ENCODE measurements at regions not wholly inside any gene's neighbourhood (a gene's known extent, or its start where the extent isn't known, plus 50 kb on each side); places are given as distances from the start of the nearest gene placed in this dataset.

DNA sequence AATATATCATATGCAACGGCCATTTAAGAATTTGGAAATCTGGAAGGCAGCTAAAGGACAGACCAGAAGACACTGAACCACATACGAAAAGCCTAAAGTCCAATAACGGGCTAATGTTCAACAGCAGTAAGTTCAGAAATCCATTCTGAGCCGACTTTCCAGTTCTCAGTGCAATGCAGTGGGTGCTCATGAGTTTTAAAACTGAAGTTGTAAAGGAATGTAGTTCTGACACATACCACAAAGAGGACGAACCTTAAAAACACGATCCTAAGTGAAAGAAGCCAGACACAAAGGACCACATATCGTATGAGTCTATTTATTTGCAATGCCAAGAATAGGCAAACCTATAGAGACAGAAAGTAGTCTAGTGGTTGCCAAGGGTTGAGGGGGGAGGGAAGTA, 278.3 kb upstream of the ZFHX3 start:
- H3K4me1 Mint-ChIP-seq (ENCODE audit: low read depth) = no peaks in the 10 kb centered on the region
- DNase-seq (ENCODE audit: low spot score) = no peak
- no peak overlapping the region for H3K27ac Mint-ChIP-seq
- peaks cover 3% of the 10 kb centered on the region for H3K9me3 Mint-ChIP-seq
- H3K27me3 Mint-ChIP-seq (ENCODE audit: low read depth) = no peaks in the 10 kb centered on the region
- H3K36me3 Mint-ChIP-seq (ENCODE audit: low read depth) = no peaks in the 10 kb centered on the region
- H3K4me3 Mint-ChIP-seq = no peak overlapping the region

DNA sequence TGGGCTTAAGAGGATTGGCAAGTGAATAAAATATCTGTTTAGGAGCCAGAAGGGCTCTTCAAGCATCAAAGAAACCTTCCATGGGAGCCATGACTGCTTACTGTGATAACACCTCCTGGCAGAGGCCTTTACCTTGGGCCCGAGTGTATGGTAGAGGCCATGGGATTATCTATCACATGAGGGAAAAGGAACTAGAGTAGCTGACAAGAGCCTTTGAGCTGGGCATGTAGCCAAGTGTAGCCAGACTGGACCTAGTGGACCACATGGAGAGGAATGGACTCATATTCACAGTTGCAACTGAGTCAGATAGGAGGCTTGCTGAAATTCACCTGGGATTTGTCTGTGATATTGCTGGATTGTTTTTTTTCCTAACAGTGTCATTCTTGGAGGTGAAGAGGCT, 276.0 kb upstream of the ZFHX3 start:
- H3K27ac Mint-ChIP-seq = no peak overlapping the region
- no peaks in the 10 kb centered on the region for H3K4me1 Mint-ChIP-seq (ENCODE audit: low read depth)
- no peaks in the 10 kb centered on the region for H3K27me3 Mint-ChIP-seq (ENCODE audit: low read depth)
- H3K9me3 Mint-ChIP-seq = peaks cover 7% of the 10 kb centered on the region
- no peak for DNase-seq (ENCODE audit: low spot score)
- no peak overlapping the region for H3K4me3 Mint-ChIP-seq
- no peaks in the 10 kb centered on the region for H3K36me3 Mint-ChIP-seq (ENCODE audit: low read depth)

DNA sequence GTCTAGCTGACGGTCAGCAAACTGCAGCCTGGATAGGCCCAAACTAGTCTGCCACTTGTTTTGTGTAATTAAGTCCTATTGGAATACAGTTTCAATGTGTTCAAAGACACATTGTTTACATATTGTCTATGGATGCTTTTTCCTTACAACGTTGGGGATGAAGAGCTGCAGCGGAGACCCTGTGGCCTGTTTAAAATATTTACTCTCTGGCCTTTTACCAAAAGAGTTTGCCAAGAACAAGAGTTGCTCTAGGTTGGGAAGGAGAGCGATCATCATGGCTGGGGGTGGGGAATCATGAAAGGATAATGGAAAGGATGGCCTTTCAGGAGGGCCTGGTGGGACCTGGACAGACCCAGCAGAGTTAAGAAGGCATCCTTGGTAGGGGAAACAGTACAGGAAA, 274.9 kb upstream of the ZFHX3 start:
- Mint-ChIP-seq H3K27ac (no peak overlapping the region), H3K4me3 (no peak overlapping the region), H3K4me1 (ENCODE audit: low read depth) (no peaks in the 10 kb centered on the region), H3K27me3 (ENCODE audit: low read depth) (no peaks in the 10 kb centered on the region), H3K36me3 (ENCODE audit: low read depth) (no peaks in the 10 kb centered on the region), H3K9me3 (peaks cover 7% of the 10 kb centered on the region)
- no peak for DNase-seq (ENCODE audit: low spot score)

DNA sequence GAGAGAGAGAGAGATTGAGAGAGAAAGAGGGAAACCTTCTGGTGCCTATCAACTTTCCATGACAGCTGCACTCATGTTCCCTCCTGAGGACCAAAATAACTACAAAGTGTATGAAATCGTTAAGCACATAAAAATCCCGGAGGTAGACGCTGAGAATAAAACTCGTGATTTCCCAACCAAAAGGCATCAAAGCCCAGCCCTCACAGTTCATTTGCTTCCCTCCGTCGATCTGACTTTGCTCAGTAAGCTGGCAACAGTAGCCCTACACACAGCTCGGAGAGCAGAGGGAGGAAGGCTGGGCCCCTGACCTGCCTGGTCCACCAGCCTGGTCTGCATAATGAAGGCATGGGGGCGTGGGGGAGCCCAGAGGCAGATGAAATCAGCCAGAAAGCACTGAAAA, 273.9 kb upstream of the ZFHX3 start:
- Mint-ChIP-seq H3K36me3 (ENCODE audit: low read depth) (no peaks in the 10 kb centered on the region), H3K4me3 (no peak overlapping the region), H3K27me3 (ENCODE audit: low read depth) (no peaks in the 10 kb centered on the region), H3K27ac (no peak overlapping the region), H3K9me3 (peaks cover 4% of the 10 kb centered on the region), H3K4me1 (ENCODE audit: low read depth) (no peaks in the 10 kb centered on the region)
- DNase-seq (ENCODE audit: low spot score) = no peak

DNA sequence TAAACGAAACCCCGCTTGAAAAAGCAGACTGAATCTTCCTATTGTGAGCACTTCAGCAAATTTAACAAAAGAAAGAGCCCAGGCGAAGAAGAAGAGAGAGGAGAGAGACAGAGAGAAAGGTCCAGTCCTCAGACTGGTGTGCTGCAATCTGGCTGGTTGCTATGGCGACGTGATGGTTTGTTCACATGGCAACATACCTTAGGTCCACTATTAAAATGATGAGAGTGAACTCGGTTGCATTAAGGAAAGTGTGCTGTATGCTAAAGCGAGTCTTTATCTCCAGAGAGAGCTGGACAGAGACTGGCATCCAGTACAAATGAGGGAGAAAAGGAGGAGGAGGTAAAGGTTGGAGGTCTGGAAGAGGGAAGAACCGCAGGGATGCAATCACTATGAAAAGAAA, 271.8 kb upstream of the ZFHX3 start:
- Mint-ChIP-seq H3K9me3 (peaks cover 4% of the 10 kb centered on the region), H3K27ac (no peak overlapping the region), H3K4me1 (ENCODE audit: low read depth) (no peaks in the 10 kb centered on the region), H3K4me3 (no peak overlapping the region), H3K36me3 (ENCODE audit: low read depth) (no peaks in the 10 kb centered on the region), H3K27me3 (ENCODE audit: low read depth) (no peaks in the 10 kb centered on the region)
- no peak for DNase-seq (ENCODE audit: low spot score)

DNA sequence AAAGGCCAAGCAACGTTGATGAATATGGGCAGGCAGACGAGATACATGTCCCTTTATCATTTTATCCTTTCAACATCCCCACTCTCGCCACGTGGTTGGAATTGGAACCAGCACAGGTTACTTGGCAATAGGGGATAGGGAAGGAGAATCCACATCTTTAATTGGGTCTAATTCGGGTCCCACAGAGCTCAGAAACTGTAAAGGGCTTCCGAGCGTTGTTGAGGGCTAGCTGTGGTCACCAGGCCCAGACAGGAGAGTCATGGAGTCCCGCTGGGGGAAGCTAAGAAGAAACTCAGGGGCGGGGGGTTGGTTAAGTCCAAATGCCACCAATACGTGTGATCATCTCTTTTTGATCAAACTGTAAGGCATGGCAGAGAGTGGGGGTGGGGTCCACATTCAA, 271.3 kb upstream of the ZFHX3 start:
- no peak overlapping the region for H3K27ac Mint-ChIP-seq
- H3K4me1 Mint-ChIP-seq (ENCODE audit: low read depth) = no peaks in the 10 kb centered on the region
- H3K36me3 Mint-ChIP-seq (ENCODE audit: low read depth) = no peaks in the 10 kb centered on the region
- H3K4me3 Mint-ChIP-seq = no peak overlapping the region
- peaks cover 4% of the 10 kb centered on the region for H3K9me3 Mint-ChIP-seq
- H3K27me3 Mint-ChIP-seq (ENCODE audit: low read depth) = no peaks in the 10 kb centered on the region
- DNase-seq (ENCODE audit: low spot score) = no peak

DNA sequence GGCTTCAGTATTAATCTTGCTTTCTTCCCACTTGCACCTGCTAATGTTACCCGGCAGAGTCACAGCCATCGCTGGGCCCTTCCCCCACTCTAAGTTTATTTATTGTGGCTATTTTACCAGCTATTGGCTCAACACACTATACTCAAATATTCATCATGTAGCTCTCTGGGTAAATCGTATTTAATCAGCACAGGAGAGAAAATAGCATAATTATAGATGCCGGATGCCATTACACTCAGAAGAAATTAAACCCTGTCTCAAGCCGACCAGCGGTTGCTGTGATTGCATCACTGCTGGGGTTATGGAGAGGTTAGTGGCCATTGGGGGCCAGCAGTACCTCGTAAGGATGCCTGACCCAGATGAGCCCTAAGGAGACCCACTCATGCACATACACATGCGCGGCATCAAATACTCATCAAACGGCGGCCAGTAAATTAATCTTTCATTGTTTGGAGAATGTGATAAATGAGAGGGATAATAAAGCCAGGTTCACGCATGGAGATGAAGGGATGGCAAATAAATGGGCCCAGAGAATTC, 269.5 kb upstream of the ZFHX3 start:
- H3K9me3 Mint-ChIP-seq = peaks cover 8% of the 10 kb centered on the region
- H3K27me3 Mint-ChIP-seq (ENCODE audit: low read depth) = no peaks in the 10 kb centered on the region
- no peaks in the 10 kb centered on the region for H3K4me1 Mint-ChIP-seq (ENCODE audit: low read depth)
- H3K27ac Mint-ChIP-seq = no peak overlapping the region
- H3K4me3 Mint-ChIP-seq = no peak overlapping the region
- no peak for DNase-seq (ENCODE audit: low spot score)
- no peaks in the 10 kb centered on the region for H3K36me3 Mint-ChIP-seq (ENCODE audit: low read depth)

DNA sequence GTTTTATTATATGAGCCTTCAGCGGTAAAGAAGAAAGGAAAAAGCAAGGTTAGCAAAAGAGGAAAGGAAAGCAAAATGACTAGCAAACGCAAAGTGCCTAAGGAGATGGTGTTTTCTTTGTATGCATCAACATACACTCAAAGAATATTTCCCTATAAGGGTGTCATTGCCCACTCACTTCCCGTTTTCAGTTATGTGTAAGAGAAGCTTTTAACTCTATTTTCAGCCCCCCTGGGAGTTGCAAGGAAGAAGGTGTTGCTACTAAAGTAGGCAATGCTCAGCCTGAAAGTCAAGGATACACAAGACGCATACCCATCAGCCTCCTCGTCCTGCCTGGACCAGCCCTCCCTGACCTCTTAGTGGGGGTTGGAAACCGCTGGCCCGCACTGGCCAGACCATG, 267.7 kb upstream of the ZFHX3 start:
- Mint-ChIP-seq H3K27me3 (ENCODE audit: low read depth) (no peaks in the 10 kb centered on the region), H3K4me3 (no peak overlapping the region), H3K27ac (no peak overlapping the region), H3K36me3 (ENCODE audit: low read depth) (no peaks in the 10 kb centered on the region), H3K4me1 (ENCODE audit: low read depth) (no peaks in the 10 kb centered on the region), H3K9me3 (peaks cover 8% of the 10 kb centered on the region)
- no peak for DNase-seq (ENCODE audit: low spot score)

DNA sequence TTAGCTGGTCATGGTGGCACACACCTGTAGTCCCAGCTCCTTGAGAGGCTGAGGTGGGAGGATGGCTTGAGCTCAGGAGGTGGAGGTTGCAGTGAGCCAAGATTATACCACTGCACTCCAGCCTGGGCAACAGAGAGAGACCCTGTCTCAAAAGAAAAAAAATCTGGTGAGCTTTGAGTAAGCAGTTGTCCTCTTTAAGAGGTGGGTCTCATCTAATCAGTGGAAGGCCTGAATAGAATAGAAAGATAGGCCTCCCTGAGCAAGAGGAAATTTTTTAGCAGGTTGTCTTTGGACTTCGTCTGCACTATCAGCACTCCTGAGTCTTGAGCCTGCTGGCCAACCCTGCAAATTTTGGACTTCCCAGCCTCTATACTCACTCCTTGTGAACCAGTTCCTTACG, 266.0 kb upstream of the ZFHX3 start:
- H3K27me3 Mint-ChIP-seq (ENCODE audit: low read depth) = no peaks in the 10 kb centered on the region
- no peaks in the 10 kb centered on the region for H3K36me3 Mint-ChIP-seq (ENCODE audit: low read depth)
- no peak overlapping the region for H3K4me3 Mint-ChIP-seq
- H3K4me1 Mint-ChIP-seq (ENCODE audit: low read depth) = no peaks in the 10 kb centered on the region
- H3K27ac Mint-ChIP-seq = no peak overlapping the region
- DNase-seq (ENCODE audit: low spot score) = no peak
- peaks cover 4% of the 10 kb centered on the region for H3K9me3 Mint-ChIP-seq

DNA sequence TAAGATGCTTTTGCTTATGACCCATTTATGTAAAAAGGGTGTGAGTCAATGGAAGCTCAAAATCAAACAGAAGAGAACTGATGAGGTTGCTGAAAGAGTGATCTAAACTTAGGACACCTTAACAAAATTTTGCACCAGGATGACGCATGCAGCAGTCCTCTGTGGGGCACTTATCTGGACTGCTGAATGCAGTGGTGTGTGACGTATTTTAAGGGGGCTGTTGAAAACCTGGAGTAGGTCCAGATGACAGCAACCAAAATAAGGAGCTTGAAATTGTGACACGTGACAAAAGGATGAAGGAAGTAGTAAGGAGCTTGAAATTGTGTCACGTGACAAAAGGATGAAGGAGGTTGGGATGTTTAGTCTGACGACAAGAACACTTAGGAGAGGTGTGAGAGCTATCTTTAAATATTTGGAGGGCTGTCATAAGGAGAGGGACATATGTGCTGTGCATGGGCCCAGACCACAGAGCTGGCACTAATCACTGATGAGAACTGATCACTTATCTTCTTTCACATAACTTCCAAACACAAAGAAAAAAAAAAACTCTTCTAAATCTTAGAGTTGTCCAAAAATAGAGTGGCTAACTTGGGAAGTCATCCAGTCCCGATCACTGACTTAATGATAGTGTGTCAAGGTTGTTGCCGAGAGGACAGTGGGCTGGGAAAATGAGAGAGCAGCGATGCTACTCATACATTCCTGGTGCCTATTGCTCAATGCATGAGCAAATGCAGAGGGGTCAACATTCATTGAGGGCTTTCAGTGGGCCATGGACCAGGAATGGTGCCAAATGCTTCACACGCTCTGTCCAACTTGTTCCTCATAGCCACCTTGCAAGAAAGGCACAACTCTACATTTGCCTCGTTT, 264.2 kb upstream of the ZFHX3 start:
- peaks cover 4% of the 10 kb centered on the region for H3K9me3 Mint-ChIP-seq
- no peak for DNase-seq (ENCODE audit: low spot score)
- H3K36me3 Mint-ChIP-seq (ENCODE audit: low read depth) = no peaks in the 10 kb centered on the region
- H3K4me1 Mint-ChIP-seq (ENCODE audit: low read depth) = no peaks in the 10 kb centered on the region
- no peak overlapping the region for H3K27ac Mint-ChIP-seq
- no peak overlapping the region for H3K4me3 Mint-ChIP-seq
- H3K27me3 Mint-ChIP-seq (ENCODE audit: low read depth) = no peaks in the 10 kb centered on the region

DNA sequence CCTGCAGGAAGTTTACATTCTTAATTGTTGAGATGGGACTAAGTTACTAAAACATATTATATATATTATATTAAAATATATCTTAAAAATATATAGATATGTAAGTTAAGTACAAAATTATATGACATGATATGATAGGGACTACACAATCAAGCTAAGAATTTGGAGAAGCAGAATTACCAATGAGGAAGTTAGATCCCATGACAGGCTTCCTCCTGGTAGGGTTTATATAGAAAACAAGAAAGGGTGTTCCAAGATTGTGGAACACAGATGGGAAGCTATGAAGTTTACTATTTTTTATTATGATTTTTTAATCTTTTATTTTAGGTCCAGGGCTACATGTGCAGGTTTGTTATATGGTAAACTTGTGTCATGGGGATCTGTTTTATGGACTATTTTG, 260.8 kb upstream of the ZFHX3 start:
- H3K27ac Mint-ChIP-seq = no peak overlapping the region
- H3K27me3 Mint-ChIP-seq (ENCODE audit: low read depth) = no peaks in the 10 kb centered on the region
- H3K36me3 Mint-ChIP-seq (ENCODE audit: low read depth) = no peaks in the 10 kb centered on the region
- no peaks in the 10 kb centered on the region for H3K4me1 Mint-ChIP-seq (ENCODE audit: low read depth)
- peaks cover 4% of the 10 kb centered on the region for H3K9me3 Mint-ChIP-seq
- H3K4me3 Mint-ChIP-seq = no peak overlapping the region
- no peak for DNase-seq (ENCODE audit: low spot score)

DNA sequence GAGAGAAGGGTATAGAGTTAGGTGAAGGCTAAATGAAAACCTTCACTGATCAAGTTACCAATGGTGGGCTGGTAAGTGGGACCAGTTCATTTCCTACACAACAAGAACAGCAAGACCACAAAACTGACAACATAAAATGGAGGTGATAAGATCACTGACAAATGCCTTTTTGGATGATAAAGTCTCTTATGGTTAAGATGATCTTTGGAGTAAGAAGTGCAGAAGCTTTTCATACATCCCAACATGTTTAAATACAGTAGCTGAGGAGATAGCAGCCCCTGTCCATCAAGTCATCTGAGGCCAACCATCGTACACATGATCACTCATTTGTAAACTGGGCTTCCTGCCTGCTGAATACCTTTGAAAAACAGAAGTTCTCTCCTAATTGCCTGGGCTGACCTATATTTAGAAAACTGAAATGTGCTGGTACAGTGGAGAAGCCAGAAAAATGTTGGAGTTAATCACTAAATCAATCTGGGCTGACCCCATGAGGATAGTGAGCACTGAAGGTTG, 259.0 kb upstream of the ZFHX3 start:
- H3K4me1 Mint-ChIP-seq (ENCODE audit: low read depth) = no peaks in the 10 kb centered on the region
- no peaks in the 10 kb centered on the region for H3K27me3 Mint-ChIP-seq (ENCODE audit: low read depth)
- H3K9me3 Mint-ChIP-seq = no peaks in the 10 kb centered on the region
- no peak overlapping the region for H3K27ac Mint-ChIP-seq
- H3K36me3 Mint-ChIP-seq (ENCODE audit: low read depth) = no peaks in the 10 kb centered on the region
- no peak for DNase-seq (ENCODE audit: low spot score)
- no peak overlapping the region for H3K4me3 Mint-ChIP-seq

DNA sequence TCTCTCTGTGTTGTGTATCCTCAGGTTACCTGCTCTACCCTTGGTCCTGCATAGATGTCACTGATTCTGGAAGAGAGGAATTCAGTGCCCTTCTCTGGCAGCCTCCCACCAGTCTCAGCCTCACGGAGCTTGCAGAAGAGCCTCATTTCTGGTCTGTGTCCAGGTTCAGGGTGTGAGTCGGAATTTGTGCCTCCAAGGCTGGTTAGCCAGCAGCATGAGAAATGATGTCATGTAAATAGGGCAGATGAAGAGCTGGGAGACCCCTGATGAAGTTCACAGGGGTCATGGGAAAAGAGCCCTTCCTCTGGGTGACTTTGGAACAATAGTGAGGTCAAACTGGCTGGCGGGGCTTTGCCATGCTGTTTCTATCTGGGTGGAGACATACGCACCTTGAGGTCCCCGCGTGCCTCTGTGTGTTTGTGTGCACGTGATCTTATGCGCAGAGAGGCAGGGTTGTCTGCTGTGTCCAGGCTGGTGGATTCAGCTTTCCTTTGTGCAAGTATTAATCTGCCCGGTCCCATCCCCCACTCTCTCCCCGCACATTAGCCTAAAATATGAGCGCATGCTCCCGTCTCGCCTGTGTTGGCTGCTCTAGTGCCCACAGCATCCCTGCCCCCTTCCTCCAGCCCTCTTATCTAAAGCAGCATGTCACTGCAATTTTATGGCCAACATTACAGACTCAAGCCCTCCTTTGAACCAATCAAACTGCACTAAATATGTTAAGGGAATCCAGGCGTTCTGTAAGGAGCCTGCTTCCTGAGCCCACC, 256.3 kb upstream of the ZFHX3 start:
- Mint-ChIP-seq H3K9me3 (no peaks in the 10 kb centered on the region), H3K4me1 (ENCODE audit: low read depth) (no peaks in the 10 kb centered on the region), H3K4me3 (no peak overlapping the region), H3K36me3 (ENCODE audit: low read depth) (no peaks in the 10 kb centered on the region), H3K27ac (no peak overlapping the region), H3K27me3 (ENCODE audit: low read depth) (no peaks in the 10 kb centered on the region)
- no peak for DNase-seq (ENCODE audit: low spot score)

DNA sequence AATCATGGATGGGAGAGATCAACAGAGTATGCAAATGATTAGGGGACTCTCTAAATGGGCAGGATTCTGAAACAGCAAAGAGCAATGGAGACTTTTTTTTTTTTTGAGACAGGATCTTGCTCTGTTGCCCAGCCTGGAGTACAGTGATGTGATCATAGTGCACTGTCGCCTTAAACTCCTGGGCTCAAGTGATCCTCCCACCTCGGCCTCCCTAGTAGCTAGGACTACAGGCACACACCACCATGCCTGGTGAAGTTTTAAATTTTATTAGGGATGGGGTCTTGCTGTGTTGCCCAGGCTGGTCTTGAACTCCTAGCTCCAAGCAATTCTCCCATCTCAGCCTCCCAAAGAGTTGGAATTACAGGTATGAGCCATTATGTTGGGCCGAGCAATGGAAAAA, 255.0 kb upstream of the ZFHX3 start:
- H3K27me3 Mint-ChIP-seq (ENCODE audit: low read depth) = no peaks in the 10 kb centered on the region
- H3K36me3 Mint-ChIP-seq (ENCODE audit: low read depth) = no peaks in the 10 kb centered on the region
- no peaks in the 10 kb centered on the region for H3K9me3 Mint-ChIP-seq
- H3K4me3 Mint-ChIP-seq = no peak overlapping the region
- no peak overlapping the region for H3K27ac Mint-ChIP-seq
- DNase-seq (ENCODE audit: low spot score) = no peak
- H3K4me1 Mint-ChIP-seq (ENCODE audit: low read depth) = no peaks in the 10 kb centered on the region
